Breast epithelium (tissue), 3 donors: ENCODE measurements at regions not wholly inside any gene's neighbourhood (a gene's known extent, or its start where the extent isn't known, plus 50 kb on each side); places are given as distances from the start of the nearest gene placed in this dataset.

Experiments
- CTCF ChIP-seq, 3 donors: fragments of 450-650 bp; IDR thresholded peaks; one replicate each; pipeline ENCODE4 v1.5.1; 2016 to 2017; ENCODE audit warnings: antibody characterized with exemption in 3 of 3, mild to moderate bottlenecking in 3 of 3, moderate library complexity in 3 of 3
- POLR2A ChIP-seq: fragments of 450-650 bp; IDR thresholded peaks from one replicate; pipeline ENCODE4 v1.6.1; 2016; ENCODE audit warnings: antibody characterized with exemption, mild to moderate bottlenecking, moderate library complexity
- POLR2AphosphoS5 ChIP-seq, 3 donors: sonication (generic); formaldehyde crosslinking; IDR thresholded peaks; one replicate each; pipeline ENCODE4 v1.6.1; 2017; ENCODE audit warnings: antibody characterized with exemption in 3 of 3

DNA sequence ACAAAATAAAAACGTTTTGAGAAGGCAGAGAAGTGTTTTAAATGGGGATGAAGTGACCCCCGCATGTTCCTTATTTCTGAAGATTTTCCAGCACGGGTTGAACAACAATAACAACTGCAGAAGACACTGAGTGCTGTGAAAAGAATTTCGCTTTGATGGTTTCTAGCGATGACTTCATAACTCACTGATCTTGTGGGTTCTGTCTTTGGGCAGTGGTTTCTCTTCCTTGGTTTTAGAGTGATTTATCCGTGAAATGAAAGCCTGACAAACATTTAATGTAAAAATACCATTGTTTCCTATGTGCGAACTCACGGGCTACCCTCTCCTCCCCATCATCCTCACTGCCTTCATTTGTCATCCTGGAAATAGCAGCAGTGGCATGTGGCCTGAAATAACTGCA is 793.9 kb downstream of the QKI start:
- TF ChIP-seq CTCF (IDR thresholded peaks at IDR 0.05) (no peak), POLR2AphosphoS5 (IDR thresholded peaks at IDR 0.05) (no peak), POLR2A (no peak)
